ENCODE measurements at regions not wholly inside any gene's neighbourhood (a gene's known extent, or its start where the extent isn't known, plus 50 kb on each side); places are given as distances from the start of the nearest gene placed in this dataset.
"Not testable (repeated sequence)": the region's sequence is repeated elsewhere in the genome, so short reads cannot be mapped to it uniquely, and the experiment has no call there.

- no peak overlapping the region for H3K4me3 Mint-ChIP-seq
- H3K9me3 Mint-ChIP-seq: peaks cover 2 to 7% (median 5%) of the 10 kb centered on the region in 3 donors
- no peak overlapping the region for H3K27ac Mint-ChIP-seq
- no peaks in the 10 kb centered on the region for H3K27me3 Mint-ChIP-seq
- H3K36me3 Mint-ChIP-seq: peaks cover 3% of the 10 kb centered on the region
- H3K4me1 Mint-ChIP-seq: no peaks in the 10 kb centered on the region
Observed at GRCh38 chr13:38283346-38283745, 66.3 kb upstream of the UFM1 start.

GRCh38 chr13:38265132-38265497 is 84.5 kb upstream of the UFM1 start:
- no peak overlapping the region for H3K27ac Mint-ChIP-seq
- peaks cover 6 to 11% (median 7%) of the 10 kb centered on the region in 3 donors for H3K9me3 Mint-ChIP-seq
- no peaks in the 10 kb centered on the region for H3K36me3 Mint-ChIP-seq
- no peaks in the 10 kb centered on the region for H3K27me3 Mint-ChIP-seq
- no peak overlapping the region for H3K4me3 Mint-ChIP-seq
- H3K4me1 Mint-ChIP-seq: no peaks in the 10 kb centered on the region

DNA sequence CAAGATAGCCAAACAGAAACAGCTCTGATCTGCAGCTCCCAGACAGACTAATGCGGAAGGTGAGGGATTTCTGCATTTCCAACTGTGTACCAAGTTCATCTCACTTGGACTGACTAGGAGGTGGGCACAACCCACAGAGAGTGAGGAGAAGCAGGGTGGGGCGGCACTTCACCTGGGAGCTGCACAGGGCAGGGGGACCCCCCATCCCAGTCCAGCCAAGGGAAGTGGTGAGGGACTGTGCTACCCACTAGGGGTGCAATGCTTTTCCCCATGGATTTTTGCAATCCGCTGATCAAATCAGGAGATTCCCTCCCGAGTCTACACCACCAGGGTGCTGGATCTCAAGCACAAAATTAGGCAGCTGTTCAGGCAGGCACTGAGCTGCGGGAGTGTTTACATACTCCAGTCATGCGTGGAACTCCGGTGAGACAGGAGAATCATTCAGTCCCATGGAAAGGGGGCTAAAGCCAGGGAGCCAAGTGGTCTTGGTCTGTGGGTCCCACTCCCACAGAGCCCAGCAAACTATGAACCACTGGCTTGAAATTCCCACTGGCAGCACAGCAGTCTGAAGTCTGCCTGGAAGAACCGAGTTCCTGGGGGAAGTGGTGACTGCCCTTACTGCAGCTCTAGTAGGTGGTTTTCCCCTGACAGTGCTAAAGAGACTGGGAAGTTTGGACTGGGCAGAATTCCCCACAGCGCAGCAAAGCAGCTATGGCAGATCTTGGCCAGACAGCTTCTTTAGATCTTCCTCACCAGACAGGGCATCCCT is 85.1 kb upstream of the UFM1 start:
- no peaks in the 10 kb centered on the region for H3K27me3 Mint-ChIP-seq
- no peaks in the 10 kb centered on the region for H3K36me3 Mint-ChIP-seq
- H3K4me3 Mint-ChIP-seq: no peak overlapping the region
- peaks cover 6 to 11% (median 7%) of the 10 kb centered on the region in 3 donors for H3K9me3 Mint-ChIP-seq
- no peak overlapping the region for H3K27ac Mint-ChIP-seq
- no peaks in the 10 kb centered on the region for H3K4me1 Mint-ChIP-seq

DNA sequence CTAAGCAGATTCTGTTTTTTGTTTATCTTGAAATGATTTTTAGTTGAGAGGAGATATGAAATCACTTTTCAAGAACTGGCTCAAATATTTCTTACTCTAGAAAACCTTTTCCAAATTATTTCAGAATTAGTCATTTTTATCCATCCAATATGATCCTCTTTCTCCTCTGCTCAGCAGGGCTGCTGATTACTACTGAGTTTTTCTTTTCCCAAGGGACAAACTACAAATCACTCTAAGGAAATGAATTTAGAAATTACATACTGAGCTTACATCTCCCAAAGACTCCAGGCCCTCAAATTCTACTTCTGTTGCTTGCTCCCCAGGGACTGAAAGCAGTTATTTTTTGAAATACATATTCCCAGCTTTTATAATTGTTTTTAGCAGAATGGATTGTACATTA is 87.4 kb upstream of the UFM1 start:
- H3K9me3 Mint-ChIP-seq: peaks cover 2 to 7% (median 3%) of the 10 kb centered on the region in 3 donors
- no peak overlapping the region for H3K27ac Mint-ChIP-seq
- no peaks in the 10 kb centered on the region for H3K27me3 Mint-ChIP-seq
- no peaks in the 10 kb centered on the region for H3K4me1 Mint-ChIP-seq
- H3K4me3 Mint-ChIP-seq: no peak overlapping the region
- H3K36me3 Mint-ChIP-seq: no peaks in the 10 kb centered on the region

GRCh38 chr13:38255600-38255999 is 94.1 kb upstream of the UFM1 start:
- H3K4me3 Mint-ChIP-seq: no peak overlapping the region
- peaks cover 0 to 2% (median 0%) of the 10 kb centered on the region in 3 donors for H3K9me3 Mint-ChIP-seq
- no peak overlapping the region for H3K27ac Mint-ChIP-seq
- H3K27me3 Mint-ChIP-seq: no peaks in the 10 kb centered on the region
- H3K4me1 Mint-ChIP-seq: no peaks in the 10 kb centered on the region
- H3K36me3 Mint-ChIP-seq: no peaks in the 10 kb centered on the region

- no peaks in the 10 kb centered on the region for H3K27me3 Mint-ChIP-seq
- H3K27ac Mint-ChIP-seq: no peak overlapping the region
- peaks cover 0 to 3% (median 2%) of the 10 kb centered on the region in 3 donors for H3K9me3 Mint-ChIP-seq
- H3K4me3 Mint-ChIP-seq: no peak overlapping the region
- no peaks in the 10 kb centered on the region for H3K36me3 Mint-ChIP-seq
- H3K4me1 Mint-ChIP-seq: no peaks in the 10 kb centered on the region
Observed at GRCh38 chr13:38239874-38240273, 109.8 kb upstream of the UFM1 start.

DNA sequence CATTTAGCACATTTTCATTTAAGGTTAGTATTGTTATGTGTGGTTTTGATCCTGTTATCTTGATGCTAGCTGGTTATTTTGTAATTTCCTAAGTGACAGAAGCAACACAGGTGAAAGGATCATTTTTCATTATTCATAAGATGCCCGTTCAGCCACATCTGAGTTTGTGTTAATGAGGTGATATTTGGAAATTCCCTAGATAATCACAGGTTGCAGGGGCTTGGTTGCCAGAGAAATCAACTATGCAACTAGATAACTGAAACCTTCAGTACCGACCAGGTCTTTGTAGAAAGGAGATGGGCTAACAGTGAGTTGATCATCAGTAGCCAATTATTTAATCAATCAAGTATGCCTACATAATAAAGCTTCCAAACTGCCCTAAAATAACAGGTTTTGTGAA is 121.3 kb upstream of the UFM1 start:
- peaks cover 4% of the 10 kb centered on the region for H3K27me3 Mint-ChIP-seq
- H3K27ac Mint-ChIP-seq: no peak overlapping the region
- H3K4me3 Mint-ChIP-seq: no peak overlapping the region
- H3K36me3 Mint-ChIP-seq: no peaks in the 10 kb centered on the region
- H3K4me1 Mint-ChIP-seq: no peaks in the 10 kb centered on the region
- peaks cover 0 to 8% (median 0%) of the 10 kb centered on the region in 3 donors for H3K9me3 Mint-ChIP-seq

DNA sequence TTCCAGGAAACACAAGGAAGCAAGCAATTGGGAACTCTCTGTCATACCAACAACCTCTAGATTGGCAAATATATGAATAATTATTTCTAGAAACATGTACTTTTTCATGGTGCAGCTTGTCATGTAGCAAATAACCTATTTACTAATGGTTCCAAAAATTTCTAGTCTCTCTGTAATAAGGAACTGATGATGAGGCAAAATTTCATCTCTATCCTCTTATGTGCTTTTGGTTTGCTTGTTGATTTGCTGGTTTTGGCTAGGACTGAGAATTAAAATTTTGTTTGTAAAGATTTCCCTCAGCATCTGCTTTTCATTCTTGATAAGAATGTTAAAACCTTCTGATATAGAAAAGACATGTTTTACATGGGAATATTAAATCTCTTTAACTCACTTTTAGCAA is 123.2 kb upstream of the UFM1 start:
- Mint-ChIP-seq H3K36me3 (no peaks in the 10 kb centered on the region), H3K27me3 (peaks cover 2% of the 10 kb centered on the region), H3K27ac (no peak overlapping the region)

GRCh38 chr13:38223089-38223488 is 126.6 kb upstream of the UFM1 start:
- H3K9me3 Mint-ChIP-seq: no peaks in the 10 kb centered on the region
- H3K4me1 Mint-ChIP-seq: no peaks in the 10 kb centered on the region
- no peak overlapping the region for H3K27ac Mint-ChIP-seq
- H3K4me3 Mint-ChIP-seq: no peak overlapping the region
- no peaks in the 10 kb centered on the region for H3K36me3 Mint-ChIP-seq
- H3K27me3 Mint-ChIP-seq: no peaks in the 10 kb centered on the region

More for the DNA sequence above, 123.2 kb upstream of the UFM1 start:
- Mint-ChIP-seq H3K4me1 (no peaks in the 10 kb centered on the region), H3K4me3 (no peak overlapping the region), H3K9me3 (no peaks in the 10 kb centered on the region)

DNA sequence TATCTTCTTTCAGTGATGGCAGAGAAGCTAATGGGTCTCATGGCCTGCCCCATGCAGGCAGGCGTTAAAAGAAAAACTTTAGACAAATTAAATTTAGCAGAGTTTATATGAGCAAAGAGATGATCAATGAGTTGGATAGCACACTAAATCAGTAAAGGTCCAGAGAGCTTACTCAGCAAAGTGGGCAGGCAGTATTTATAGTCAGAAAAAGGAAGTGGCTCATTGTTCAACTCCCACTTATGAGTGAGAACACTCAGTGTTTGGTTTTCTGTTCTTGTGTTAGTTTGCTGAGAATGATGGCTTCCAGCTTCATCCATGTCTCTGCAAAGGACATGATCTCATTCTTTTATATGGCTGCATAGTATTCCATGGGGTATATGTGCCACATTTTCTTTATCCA is 128.5 kb upstream of the UFM1 start:
- H3K27me3 Mint-ChIP-seq, H3K27ac Mint-ChIP-seq, H3K4me3 Mint-ChIP-seq, H3K36me3 Mint-ChIP-seq, H3K4me1 Mint-ChIP-seq, H3K9me3 Mint-ChIP-seq: not testable (repeated sequence)

DNA sequence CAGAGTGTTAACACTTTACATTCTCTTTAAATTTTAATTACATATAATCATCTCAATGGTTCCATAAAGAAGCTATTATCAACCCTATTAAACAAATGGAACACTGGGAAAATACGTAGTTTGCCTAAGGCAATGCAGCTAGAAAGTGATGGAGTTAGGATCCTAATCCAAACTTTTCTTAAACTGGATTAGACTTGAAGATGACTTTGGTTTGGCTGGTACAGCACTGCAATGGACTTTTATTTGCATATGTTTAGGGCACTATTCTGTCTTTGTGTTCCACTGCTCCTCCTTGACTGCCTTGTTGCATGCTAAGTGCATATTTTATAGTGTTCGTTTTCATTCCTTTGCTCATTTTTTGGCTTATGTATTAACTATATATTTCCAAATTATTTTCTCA is 133.5 kb upstream of the UFM1 start:
- Mint-ChIP-seq H3K27ac (no peak overlapping the region), H3K27me3 (no peaks in the 10 kb centered on the region), H3K9me3 (peaks cover 3 to 13% (median 4%) of the 10 kb centered on the region in 3 donors), H3K4me3 (no peak overlapping the region), H3K4me1 (no peaks in the 10 kb centered on the region), H3K36me3 (no peaks in the 10 kb centered on the region)

GRCh38 chr13:38213314-38213713 is 136.3 kb upstream of the UFM1 start:
- H3K36me3 Mint-ChIP-seq: no peaks in the 10 kb centered on the region
- H3K4me3 Mint-ChIP-seq: no peak overlapping the region
- H3K9me3 Mint-ChIP-seq: peaks cover 3 to 13% (median 4%) of the 10 kb centered on the region in 3 donors
- no peak overlapping the region for H3K27ac Mint-ChIP-seq
- H3K27me3 Mint-ChIP-seq: no peaks in the 10 kb centered on the region
- peaks cover 0 to 3% (median 0%) of the 10 kb centered on the region in 3 donors for H3K4me1 Mint-ChIP-seq

GRCh38 chr13:38210928-38211596 is 138.6 kb upstream of the UFM1 start:
- Mint-ChIP-seq H3K9me3 (peaks cover 3 to 13% (median 4%) of the 10 kb centered on the region in 3 donors), H3K4me1 (peaks cover 0 to 3% (median 0%) of the 10 kb centered on the region in 3 donors), H3K4me3 (peak overlapping the region in 1 of 4 donors; percentile 18), H3K27me3 (no peaks in the 10 kb centered on the region), H3K36me3 (no peaks in the 10 kb centered on the region), H3K27ac (no peak overlapping the region)

DNA sequence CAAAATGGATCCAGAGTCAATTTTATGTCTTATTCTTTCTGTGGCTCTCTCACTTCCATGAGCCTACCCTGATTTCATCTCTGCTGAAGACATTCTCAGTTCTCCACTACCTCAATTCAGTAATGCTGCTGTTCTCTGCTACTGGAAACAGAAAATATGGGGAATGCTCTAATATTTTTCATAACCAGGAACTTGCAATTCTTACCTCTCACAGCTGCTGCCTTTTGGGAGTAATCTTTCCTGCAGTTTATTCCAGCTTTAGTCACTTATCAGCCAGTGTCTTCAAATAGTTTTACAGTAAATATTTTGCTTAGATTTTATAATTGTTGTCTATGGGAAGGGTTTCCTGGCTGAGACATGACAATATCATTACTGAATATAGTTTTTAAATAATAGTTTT is 145.1 kb upstream of the UFM1 start:
- Mint-ChIP-seq H3K9me3 (no peaks in the 10 kb centered on the region), H3K4me1 (no peaks in the 10 kb centered on the region), H3K27ac (no peak overlapping the region), H3K4me3 (no peak overlapping the region), H3K36me3 (no peaks in the 10 kb centered on the region), H3K27me3 (no peaks in the 10 kb centered on the region)

GRCh38 chr13:38202740-38203139 is 146.9 kb upstream of the UFM1 start:
- peaks cover 2% of the 10 kb centered on the region for H3K36me3 Mint-ChIP-seq
- H3K27ac Mint-ChIP-seq: no peak overlapping the region
- no peaks in the 10 kb centered on the region for H3K4me1 Mint-ChIP-seq
- no peaks in the 10 kb centered on the region for H3K9me3 Mint-ChIP-seq
- no peaks in the 10 kb centered on the region for H3K27me3 Mint-ChIP-seq
- H3K4me3 Mint-ChIP-seq: no peak overlapping the region

- Mint-ChIP-seq H3K27me3 (no peaks in the 10 kb centered on the region), H3K36me3 (no peaks in the 10 kb centered on the region), H3K4me3 (no peak overlapping the region), H3K27ac (no peak overlapping the region), H3K4me1 (peaks cover 0 to 4% (median 0%) of the 10 kb centered on the region in 3 donors), H3K9me3 (no peaks in the 10 kb centered on the region)
Observed at GRCh38 chr13:38191016-38191415, 158.6 kb upstream of the UFM1 start.

Data from IgD-negative memory B cell (primary cell).